B cell (primary cell): ENCODE measurements at regions not wholly inside any gene's neighbourhood (a gene's known extent, or its start where the extent isn't known, plus 50 kb on each side); places are given as distances from the start of the nearest gene placed in this dataset.

Source experiments
- ATAC-seq: fragments of 200-7000 bp; cut with Tn5 transposase; one replicate; pipeline ENCODE4 v1.10.0; 2021; ENCODE audit warnings: low read depth, mild to moderate bottlenecking, moderate number of reproducible peaks, moderate library complexity
- CTCF ChIA-PET: fragments of 350-600 bp; sonication (Branson Sonifier 250); formaldehyde crosslinking; loops from one replicate; lab custom pipeline; 2021; ENCODE audit warnings: antibody characterized with exemption, inconsistent platforms; lab: Charles Lee
- POLR2A ChIA-PET: fragments of 350-600 bp; sonication (Branson Sonifier 250); formaldehyde crosslinking; loops from one replicate; lab custom pipeline; 2021; ENCODE audit warnings: antibody characterized with exemption; lab: Charles Lee
- DNase-seq: peaks from one replicate; pipeline ENCODE4 v3.0.0; 2013
- H2AFZ ChIP-seq: 2 replicates; pipeline ENCODE4 v1.6.1; 2012; ENCODE audit warnings: mild to moderate bottlenecking, low read depth, low read length; ENCODE audit not compliant: insufficient read depth, poor library complexity, severe bottlenecking
- H3K27ac ChIP-seq, 2 donors: 1 replicate in 1 of 2; 2 replicates in 1 of 2; pipeline ENCODE4 v1.5.1; 2012 to 2013; ENCODE audit warnings: low read length in 2 of 2, mild to moderate bottlenecking in 2 of 2, moderate library complexity in 1 of 2
- H3K27me3 ChIP-seq, 4 experiments: fragments of 200-600 bp in 1 of 4; sonication (generic) in 1 of 4; replicated peaks in 1 of 4; 1 replicate in 2 of 4; 2 replicates in 2 of 4; pipeline versions ENCODE4 v1.6.1 to v1.7.0; 2013 to 2016; ENCODE audit warnings: low read length in 3 of 4, mild to moderate bottlenecking in 2 of 4, mixed read lengths in 1 of 4, moderate library complexity in 1 of 4; ENCODE audit not compliant: insufficient read depth in 4 of 4, control insufficient read depth in 3 of 4; ENCODE audit errors: control extremely low read depth in 1 of 4
- H3K36me3 ChIP-seq, 2 experiments: replicated peaks in 1 of 2; 1 replicate in 1 of 2; 2 replicates in 1 of 2; pipeline versions ENCODE4 v1.6.1 to v1.7.1; 2013; ENCODE audit warnings: low read length in 1 of 2; ENCODE audit not compliant: insufficient read depth in 2 of 2, control insufficient read depth in 1 of 2; ENCODE audit errors: control extremely low read depth in 1 of 2, extremely low read depth in 1 of 2
- H3K4me1 ChIP-seq, 2 donors: fragments of 200-600 bp in 1 of 2; sonication (generic) in 1 of 2; 1 replicate in 1 of 2; 2 replicates in 1 of 2; pipeline versions ENCODE4 v1.5.1 to v1.6.1; 2013 to 2017; ENCODE audit warnings: low read length in 2 of 2; ENCODE audit not compliant: control insufficient read depth in 2 of 2, insufficient read depth in 2 of 2
- H3K4me2 ChIP-seq: replicated peaks from 2 replicates; pipeline ENCODE3; 2012; ENCODE audit warnings: mild to moderate bottlenecking, low read depth, low read length; ENCODE audit not compliant: poor library complexity, severe bottlenecking
- H3K4me3 ChIP-seq, 5 experiments: fragments of 200-600 bp in 1 of 5; sonication (generic) in 1 of 5; 1 replicate in 3 of 5; 2 replicates in 2 of 5; pipeline versions ENCODE4 v1.5.1 to v1.7.0; 2011 to 2016; ENCODE audit warnings: low read length in 4 of 5, mild to moderate bottlenecking in 4 of 5, low read depth in 2 of 5, control low read depth in 1 of 5, moderate library complexity in 1 of 5; ENCODE audit not compliant: insufficient read depth in 1 of 5; ENCODE audit errors: control extremely low read depth in 1 of 5, extremely low read depth in 1 of 5
- H3K79me2 ChIP-seq: fragments of 200-600 bp; sonication (generic); one replicate; pipeline ENCODE4 v1.6.0; 2016; ENCODE audit warnings: low read length; ENCODE audit not compliant: control insufficient read depth, insufficient read depth
- H3K9ac ChIP-seq: fragments of 200-600 bp; sonication (generic); 2 replicates; pipeline ENCODE4 v1.6.1; 2017; ENCODE audit warnings: mild to moderate bottlenecking, low read length, moderate library complexity
- H3K9me3 ChIP-seq, 3 donors: one replicate each; pipeline versions ENCODE4 v1.6.1 to v1.7.1; 2013; ENCODE audit warnings: low read length in 2 of 3; ENCODE audit not compliant: control insufficient read depth in 2 of 3, insufficient read depth in 1 of 3; ENCODE audit errors: control extremely low read depth in 1 of 3
- H4K20me1 ChIP-seq: 2 replicates; pipeline ENCODE4 v1.6.0; 2012; ENCODE audit warnings: mild to moderate bottlenecking, low read length; ENCODE audit not compliant: insufficient read depth, control insufficient read depth, poor library complexity, severe bottlenecking
- H3K27ac Mint-ChIP-seq: one replicate; pipeline ENCODE4 v1.8.0; 2021; ENCODE audit warnings: mixed read lengths
- H3K27me3 Mint-ChIP-seq: one replicate; pipeline ENCODE4 v1.8.0; 2021; ENCODE audit warnings: mixed read lengths
- H3K4me1 Mint-ChIP-seq: one replicate; pipeline ENCODE4 v1.8.0; 2021; ENCODE audit warnings: mixed read lengths
- H3K4me3 Mint-ChIP-seq: one replicate; pipeline ENCODE4 v1.8.0; 2021; ENCODE audit warnings: mixed read lengths
- H3K9me3 Mint-ChIP-seq: one replicate; pipeline ENCODE4 v1.8.0; 2022; ENCODE audit warnings: mixed read lengths; ENCODE audit not compliant: insufficient read depth
- CTCF ChIP-seq: fragments of 200-600 bp; IDR thresholded peaks from one replicate; pipeline ENCODE4 v1.8.0; 2022; ENCODE audit warnings: antibody characterized with exemption, mild to moderate bottlenecking
- EZH2 ChIP-seq: IDR thresholded peaks from 2 replicates; pipeline ENCODE4 v1.6.1; 2012; ENCODE audit warnings: borderline replicate concordance, low read depth, mild to moderate bottlenecking, moderate library complexity, low read length; ENCODE audit not compliant: insufficient read depth, poor library complexity, severe bottlenecking
- WGBS: methylation state at CpG from one replicate; pipeline ENCODE4 v1.1.5; 2013; ENCODE audit warnings: missing lambda C conversion rate; ENCODE audit not compliant: insufficient coverage; 5-methylcytosine and 5-hydroxymethylcytosine counted together
- intact Hi-C: fragments of 100-400 bp; cut with micrococcal nuclease; formaldehyde crosslinking; loops from one replicate; pipeline ENCODE4 v1.10.0; 2022

- Mint-ChIP-seq H3K4me1 (no peaks in the 10 kb centered on the region), H3K4me3 (no peak overlapping the region), H3K9me3 (peaks cover 3% of the 10 kb centered on the region), H3K27ac (no peak overlapping the region), H3K27me3 (no peaks in the 10 kb centered on the region)
- WGBS, result 80% methylated on average over 2 of the region's 4 CpGs
- Histone ChIP-seq H3K36me3 (no peaks in the 10 kb centered on the region), H3K9ac (no peak overlapping the region), H3K79me2 (no peaks in the 10 kb centered on the region), H3K27ac (no peak overlapping the region), H3K4me2 (no peak overlapping the region), H2AFZ (no peak overlapping the region), H3K9me3 (peaks cover 0 to 1% (median 0%) of the 10 kb centered on the region in 3 donors), H3K27me3 (no peaks in the 10 kb centered on the region), H3K4me1 (no peaks in the 10 kb centered on the region), H4K20me1 (no peaks in the 10 kb centered on the region), H3K4me3 (no peak overlapping the region)
- TF ChIP-seq EZH2 (no peak), CTCF (no peak)
- intact Hi-C loops, result no loop called here
- ATAC-seq (no peak), DNase-seq (no peak)
- CTCF ChIA-PET, result no interaction called here
- POLR2A ChIA-PET, result no interaction called here
These were observed 204.2 kb upstream of the PLD5 start for GRCh38 chr1:242728696-242729095.

DNA sequence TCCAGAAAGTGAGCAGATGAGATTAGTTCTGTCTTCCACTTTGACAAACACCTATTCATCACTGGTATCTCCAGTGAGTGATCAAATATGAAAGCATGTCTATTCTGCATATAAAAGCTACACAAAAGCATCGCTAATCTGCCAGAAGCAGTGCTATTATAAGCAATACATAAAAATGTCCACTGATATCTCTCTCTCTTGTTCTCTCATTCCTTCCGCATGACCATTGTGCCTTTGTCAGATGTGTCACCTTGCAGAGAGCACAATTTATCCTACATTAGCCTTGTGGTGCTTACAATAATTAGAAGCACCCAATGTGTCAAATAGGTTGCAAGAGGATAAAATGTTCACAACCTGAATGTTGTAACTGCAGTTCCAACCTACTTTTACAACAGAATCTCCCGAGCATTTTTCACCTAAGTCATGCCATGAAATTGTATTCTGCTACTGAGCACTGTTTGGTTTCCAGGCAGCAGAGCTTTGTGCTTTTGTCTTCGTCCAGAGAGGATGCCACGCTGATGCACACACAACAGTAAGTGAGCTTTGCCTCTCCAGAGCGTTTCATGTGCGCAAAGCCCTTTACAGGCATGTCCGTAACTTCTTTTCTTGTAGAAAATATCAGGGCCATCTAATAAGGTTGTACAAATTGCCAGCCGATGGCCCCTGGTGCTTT lies 198.7 kb upstream of the PLD5 start:
- Histone ChIP-seq H2AFZ (no peak overlapping the region), H3K36me3 (no peaks in the 10 kb centered on the region), H3K4me3 (no peak overlapping the region), H4K20me1 (no peaks in the 10 kb centered on the region), H3K4me1 (no peaks in the 10 kb centered on the region), H3K4me2 (no peak overlapping the region), H3K9ac (no peak overlapping the region), H3K27ac (no peak overlapping the region), H3K79me2 (no peaks in the 10 kb centered on the region), H3K27me3 (no peaks in the 10 kb centered on the region), H3K9me3 (peaks cover 0 to 11% (median 0%) of the 10 kb centered on the region in 3 donors)
- H3K27me3 Mint-ChIP-seq, result peaks cover 4% of the 10 kb centered on the region
- H3K27ac Mint-ChIP-seq, result no peak overlapping the region
- WGBS, result 92% methylated on average over 8 of the region's 9 CpGs
- ChIA-PET POLR2A (no interaction called here), CTCF (no interaction called here)
- TF ChIP-seq CTCF, result no peak
- no peak for TF ChIP-seq EZH2
- DNase-seq, result no peak
- no peak for ATAC-seq
- no peaks in the 10 kb centered on the region for H3K4me1 Mint-ChIP-seq
- H3K4me3 Mint-ChIP-seq, result no peak overlapping the region
- intact Hi-C loops, result no loop called here
- H3K9me3 Mint-ChIP-seq, result peaks cover 4% of the 10 kb centered on the region
